ENCODE measurements at regions not wholly inside any gene's neighbourhood (a gene's known extent, or its start where the extent isn't known, plus 50 kb on each side); places are given as distances from the start of the nearest gene placed in this dataset.

- no peak for TF ChIP-seq CTCF (IDR thresholded peaks at IDR 0.05; ENCODE audit: low read depth, low read length)
- Histone ChIP-seq H3K27me3 (ENCODE audit: insufficient read depth, low read depth, severe bottlenecking) (no peaks in the 10 kb centered on the region), H3K36me3 (no peaks in the 10 kb centered on the region), H3K27ac (no peak overlapping the region), H3K4me3 (ENCODE audit: low read depth, low read length) (no peak overlapping the region), H3K9me3 (ENCODE audit: severe bottlenecking) (no peaks in the 10 kb centered on the region)
- no peak for DNase-seq
Measured at GRCh38 chr2:168371273-168372019, 84.6 kb upstream of the CERS6 start.

- DNase-seq: no peak
- no peaks in the 10 kb centered on the region for H3K9me3 ChIP-seq (ENCODE audit: severe bottlenecking)
- H3K27ac ChIP-seq: no peak overlapping the region
- TF ChIP-seq CTCF (IDR thresholded peaks at IDR 0.05; ENCODE audit: low read depth, low read length): no peak
- H3K27me3 ChIP-seq (ENCODE audit: insufficient read depth, low read depth, severe bottlenecking): no peaks in the 10 kb centered on the region
- no peak overlapping the region for H3K4me3 ChIP-seq (ENCODE audit: low read depth, low read length)
- no peaks in the 10 kb centered on the region for H3K36me3 ChIP-seq
Measured at GRCh38 chr2:168373468-168373867, 82.6 kb upstream of the CERS6 start.

GRCh38 chr2:168375195-168375798 is 80.8 kb upstream of the CERS6 start:
- no peak for TF ChIP-seq CTCF (IDR thresholded peaks at IDR 0.05; ENCODE audit: low read depth, low read length)
- no peak overlapping the region for H3K27ac ChIP-seq
- H3K9me3 ChIP-seq (ENCODE audit: severe bottlenecking): no peaks in the 10 kb centered on the region
- no peak for DNase-seq
- no peaks in the 10 kb centered on the region for H3K36me3 ChIP-seq
- no peaks in the 10 kb centered on the region for H3K27me3 ChIP-seq (ENCODE audit: insufficient read depth, low read depth, severe bottlenecking)
- H3K4me3 ChIP-seq (ENCODE audit: low read depth, low read length): no peak overlapping the region

- Histone ChIP-seq H3K36me3 (no peaks in the 10 kb centered on the region), H3K27me3 (ENCODE audit: insufficient read depth, low read depth, severe bottlenecking) (no peaks in the 10 kb centered on the region), H3K27ac (no peak overlapping the region), H3K4me3 (ENCODE audit: low read depth, low read length) (no peak overlapping the region), H3K9me3 (ENCODE audit: severe bottlenecking) (no peaks in the 10 kb centered on the region)
- TF ChIP-seq CTCF (IDR thresholded peaks at IDR 0.05; ENCODE audit: low read depth, low read length): no peak
- DNase-seq: no peak
Measured at GRCh38 chr2:168378960-168379669, 77.0 kb upstream of the CERS6 start.

- Histone ChIP-seq H3K9me3 (ENCODE audit: severe bottlenecking) (no peaks in the 10 kb centered on the region), H3K27me3 (ENCODE audit: insufficient read depth, low read depth, severe bottlenecking) (no peaks in the 10 kb centered on the region), H3K27ac (no peak overlapping the region), H3K36me3 (no peaks in the 10 kb centered on the region), H3K4me3 (ENCODE audit: low read depth, low read length) (no peak overlapping the region)
- DNase-seq: no peak
- TF ChIP-seq CTCF (IDR thresholded peaks at IDR 0.05; ENCODE audit: low read depth, low read length): no peak
Measured at GRCh38 chr2:168380500-168380899, 75.6 kb upstream of the CERS6 start.

Measured in WERI-Rb-1 (cell line).